H1 (cell line): ENCODE measurements at regions not wholly inside any gene's neighbourhood (a gene's known extent, or its start where the extent isn't known, plus 50 kb on each side); places are given as distances from the start of the nearest gene placed in this dataset.

ENCODE experiments used
- CTCF ChIA-PET: fragments of 300-600 bp; sonication (Branson Sonifier 250); formaldehyde crosslinking; loops from one replicate; lab custom pipeline; 2021; ENCODE audit not compliant: partially characterized antibody; lab: Charles Lee
- POLR2A ChIA-PET: fragments of 300-600 bp; sonication (Branson Sonifier 250); formaldehyde crosslinking; loops from one replicate; lab custom pipeline; 2021; ENCODE audit warnings: inconsistent platforms; ENCODE audit not compliant: partially characterized antibody; lab: Charles Lee
- DNase-seq, 2 experiments: peaks; one replicate each; pipeline versions ENCODE4 v3.0.0 to v3.0.0-alpha.2; 2010 to 2022; ENCODE audit warnings: low spot score in 2 of 2, low read depth in 1 of 2, mixed read lengths in 1 of 2
- FAIRE-seq: peaks from 2 replicates; lab custom pipeline; 2011; peaks lifted over from hg19 to GRCh38; lab: Jason Lieb, UNC
- H2AFZ ChIP-seq: 2 replicates; pipeline ENCODE4 v1.8.1; 2012; ENCODE audit warnings: low read length, inconsistent platforms
- H2AK5ac ChIP-seq: 2 replicates; pipeline ENCODE4 v1.6.1; 2013; ENCODE audit warnings: low read depth, low read length
- H2BK120ac ChIP-seq: replicated peaks from 2 replicates; pipeline ENCODE3; 2013; ENCODE audit warnings: low read depth, low read length, inconsistent platforms
- H2BK12ac ChIP-seq: 2 replicates; pipeline ENCODE4 v1.6.1; 2013; ENCODE audit warnings: low read depth, low read length
- H2BK15ac ChIP-seq: 2 replicates; pipeline ENCODE4 v1.6.1; 2013; ENCODE audit warnings: low read length
- H2BK20ac ChIP-seq: 2 replicates; pipeline ENCODE4 v1.6.1; 2013; ENCODE audit warnings: low read length
- H2BK5ac ChIP-seq: 2 replicates; pipeline ENCODE4 v1.6.1; 2013; ENCODE audit warnings: low read depth, low read length
- H3K14ac ChIP-seq: 2 replicates; pipeline ENCODE4 v1.6.1; 2013; ENCODE audit warnings: inconsistent platforms; ENCODE audit not compliant: insufficient read length
- H3K18ac ChIP-seq: 2 replicates; pipeline ENCODE4 v1.6.1; 2013; ENCODE audit warnings: low read length; ENCODE audit errors: extremely low read depth
- H3K23ac ChIP-seq: 2 replicates; pipeline ENCODE4 v1.6.1; 2013; ENCODE audit warnings: inconsistent platforms; ENCODE audit not compliant: insufficient read length
- H3K23me2 ChIP-seq: 2 replicates; pipeline ENCODE4 v1.6.1; 2013; ENCODE audit warnings: low read depth, low read length
- H3K27ac ChIP-seq: 2 replicates; pipeline ENCODE4 v1.6.1; 2011; ENCODE audit warnings: low read depth, low read length, inconsistent platforms
- H3K27me3 ChIP-seq, 4 experiments: replicated peaks in 1 of 4; 1 replicate in 1 of 4; 2 replicates in 3 of 4; pipeline versions ENCODE4 v1.6.1 to v1.8.1; 2011 to 2013; ENCODE audit warnings: low read length in 3 of 4, mild to moderate bottlenecking in 3 of 4, inconsistent platforms in 2 of 4, mixed read lengths in 2 of 4, moderate library complexity in 1 of 4; ENCODE audit not compliant: control insufficient read depth in 3 of 4, insufficient read depth in 3 of 4; ENCODE audit errors: extremely low read depth in 1 of 4
- H3K36me3 ChIP-seq, 4 experiments: 2 replicates each; pipeline versions ENCODE4 v1.6.1 to v1.8.1; 2011 to 2013; ENCODE audit warnings: mild to moderate bottlenecking in 4 of 4, low read length in 3 of 4, moderate library complexity in 2 of 4, control low read depth in 1 of 4, inconsistent platforms in 1 of 4; ENCODE audit not compliant: insufficient read depth in 4 of 4, control insufficient read depth in 2 of 4
- H3K4ac ChIP-seq: replicated peaks from 2 replicates; pipeline ENCODE3; 2013; ENCODE audit warnings: low read length, low read depth, mixed read lengths, inconsistent platforms; ENCODE audit not compliant: insufficient read length
- H3K4me1 ChIP-seq, 4 experiments: replicated peaks in 1 of 4; 1 replicate in 1 of 4; 2 replicates in 3 of 4; pipeline versions ENCODE4 v1.6.1 to v1.8.1; 2011 to 2013; ENCODE audit warnings: low read length in 3 of 4, inconsistent platforms in 2 of 4, mixed read lengths in 1 of 4; ENCODE audit not compliant: insufficient read depth in 4 of 4, control insufficient read depth in 3 of 4
- H3K4me2 ChIP-seq, 2 experiments: 2 replicates each; pipeline versions ENCODE4 v1.6.1 to v1.8.1; 2011 to 2013; ENCODE audit warnings: low read depth in 2 of 2, low read length in 2 of 2, control low read depth in 1 of 2, inconsistent platforms in 1 of 2, mild to moderate bottlenecking in 1 of 2; ENCODE audit not compliant: insufficient read depth in 1 of 2
- H3K4me3 ChIP-seq, 4 experiments: fragments of 200-600, 300-600 bp in 1 of 4; sonication (generic), shearing (Covaris generic), sonication (Bioruptor Twin) in 1 of 4; 2 replicates each; pipeline versions ENCODE4 v1.5.1 to v1.8.1; 2011 to 2016; ENCODE audit warnings: low read length in 4 of 4, low read depth in 3 of 4, control low read depth in 2 of 4, inconsistent platforms in 2 of 4, mild to moderate bottlenecking in 2 of 4, mixed read lengths in 1 of 4, moderate library complexity in 1 of 4; ENCODE audit not compliant: insufficient read depth in 2 of 4; ENCODE audit errors: extremely low read depth in 1 of 4
- H3K56ac ChIP-seq: replicated peaks from 2 replicates; pipeline ENCODE3; 2013; ENCODE audit warnings: low read depth, mild to moderate bottlenecking, mixed read lengths, low read length, inconsistent platforms; ENCODE audit not compliant: insufficient read length
- H3K79me1 ChIP-seq: 2 replicates; pipeline ENCODE4 v1.6.1; 2013; ENCODE audit warnings: low read depth, low read length, control low read depth
- H3K79me2 ChIP-seq, 2 experiments: 2 replicates each; pipeline versions ENCODE4 v1.6.1 to v1.8.1; 2012 to 2013; ENCODE audit warnings: low read length in 2 of 2, mild to moderate bottlenecking in 2 of 2, inconsistent platforms in 1 of 2; ENCODE audit not compliant: insufficient read depth in 2 of 2, control insufficient read depth in 1 of 2
- H3K9ac ChIP-seq, 4 experiments: replicated peaks in 1 of 4; 1 replicate in 1 of 4; 2 replicates in 3 of 4; pipeline versions ENCODE4 v1.6.1 to v1.8.1; 2011 to 2013; ENCODE audit warnings: low read depth in 3 of 4, low read length in 3 of 4, control low read depth in 2 of 4, mild to moderate bottlenecking in 2 of 4, moderate library complexity in 2 of 4, inconsistent platforms in 1 of 4; ENCODE audit errors: extremely low read depth in 1 of 4
- H3K9me3 ChIP-seq, 2 experiments: 2 replicates each; pipeline versions ENCODE4 v1.6.1 to v1.8.1; 2012 to 2013; ENCODE audit warnings: mild to moderate bottlenecking in 2 of 2, moderate library complexity in 2 of 2, control low read depth in 1 of 2, inconsistent platforms in 1 of 2, low read depth in 1 of 2, low read length in 1 of 2, mixed read lengths in 1 of 2; ENCODE audit not compliant: insufficient read depth in 2 of 2
- H4K20me1 ChIP-seq, 2 experiments: replicated peaks in 1 of 2; 2 replicates each; pipeline versions ENCODE3 to v1.8.1; 2011 to 2013; ENCODE audit warnings: inconsistent platforms in 2 of 2, low read length in 2 of 2, mild to moderate bottlenecking in 1 of 2; ENCODE audit not compliant: insufficient read depth in 2 of 2, control insufficient read depth in 1 of 2
- H4K5ac ChIP-seq: 2 replicates; pipeline ENCODE4 v1.6.1; 2013; ENCODE audit warnings: low read length, low read depth, mixed read lengths, inconsistent platforms; ENCODE audit not compliant: insufficient read length
- H4K8ac ChIP-seq: 2 replicates; pipeline ENCODE4 v1.8.0; 2013; ENCODE audit warnings: mild to moderate bottlenecking, moderate library complexity, low read length, inconsistent platforms; ENCODE audit not compliant: insufficient read depth; ENCODE audit errors: extremely low read depth
- H4K91ac ChIP-seq: replicated peaks from 2 replicates; pipeline ENCODE3; 2013; ENCODE audit warnings: low read length, mixed read lengths, inconsistent platforms; ENCODE audit not compliant: insufficient read length
- KDM1A ChIP-seq: fragments of 200-600, 300-600 bp; sonication (generic); IDR thresholded peaks from 2 replicates; pipeline ENCODE4 v1.7.1; 2016; ENCODE audit warnings: mild to moderate bottlenecking, low read length, borderline replicate concordance
- NANOG ChIP-seq: IDR thresholded peaks from 2 replicates; pipeline ENCODE4 v1.6.1; 2011; ENCODE audit warnings: low read length, low read depth, mild to moderate bottlenecking, inconsistent platforms; ENCODE audit not compliant: insufficient read depth, poor library complexity, severe bottlenecking
- TBP ChIP-seq: IDR thresholded peaks from 2 replicates; pipeline ENCODE4 v1.6.1; 2011; ENCODE audit warnings: low read depth, low read length, improper control_type of control experiment
- TEAD4 ChIP-seq: IDR thresholded peaks from 2 replicates; pipeline ENCODE4 v1.6.1; 2012; ENCODE audit warnings: low read depth, low read length, inconsistent platforms, mixed read lengths
- WGBS, 2 experiments: shearing (Covaris generic) in 1 of 2; methylation state at CpG; one replicate each; pipeline versions ENCODE4 v1.1.6 to v1.1.7; 2013 to 2015; ENCODE audit warnings: low lambda C conversion rate in 2 of 2, mixed read lengths in 2 of 2, inconsistent platforms in 1 of 2, low coverage in 1 of 2, missing lambda C conversion rate in 1 of 2; ENCODE audit not compliant: insufficient replicate concordance in 2 of 2, insufficient coverage in 1 of 2, insufficient read length in 1 of 2; ENCODE audit errors: extremely low coverage in 1 of 2, missing lambda C conversion rate in 1 of 2; 5-methylcytosine and 5-hydroxymethylcytosine counted together

DNA sequence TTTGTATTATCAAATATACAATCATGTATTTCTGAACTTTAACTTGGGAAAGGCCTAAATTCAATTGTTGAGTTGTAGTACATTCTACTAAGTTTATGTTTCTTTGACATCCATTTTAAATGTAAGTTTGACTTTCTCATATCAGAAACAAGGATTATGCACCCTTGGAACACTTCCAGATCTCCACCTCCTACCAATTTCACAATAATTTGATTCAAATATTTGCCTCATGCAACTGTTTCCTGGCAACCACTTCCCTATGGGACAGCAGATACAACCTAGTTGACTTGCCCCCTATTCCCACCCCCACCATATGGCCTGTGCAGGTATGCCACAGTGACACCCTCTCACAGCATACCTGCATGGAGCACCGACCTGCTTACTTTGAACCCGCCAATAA is 506.4 kb upstream of the PABPC4L start:
- TF ChIP-seq KDM1A (no peak), TBP (no peak), NANOG (no peak), TEAD4 (no peak)
- Histone ChIP-seq H3K9me3 (no peaks in the 10 kb centered on the region), H2BK12ac (no peak overlapping the region), H3K27ac (no peak overlapping the region), H3K79me2 (no peaks in the 10 kb centered on the region), H3K79me1 (no peaks in the 10 kb centered on the region), H3K27me3 (no peaks in the 10 kb centered on the region), H4K5ac (no peak overlapping the region), H3K4me3 (no peak overlapping the region), H3K56ac (no peak overlapping the region), H3K23me2 (no peaks in the 10 kb centered on the region), H3K4ac (no peak overlapping the region), H3K14ac (no peak overlapping the region), H2AK5ac (no peak overlapping the region), H3K23ac (no peak overlapping the region), H4K8ac (no peak overlapping the region), H2BK120ac (no peak overlapping the region), H2BK15ac (no peak overlapping the region), H3K4me2 (no peak overlapping the region), H4K91ac (no peak overlapping the region), H2AFZ (no peak overlapping the region), H3K9ac (no peak overlapping the region), H3K36me3 (no peaks in the 10 kb centered on the region; a peak in 1 of 8 replicates), H2BK20ac (no peak overlapping the region), H2BK5ac (no peak overlapping the region), H3K18ac (no peak overlapping the region), H4K20me1 (no peaks in the 10 kb centered on the region), H3K4me1 (no peaks in the 10 kb centered on the region)
- DNase-seq (no peak), FAIRE-seq (no peak)
- WGBS, 2 experiments = 100% methylated on average over 2 of the region's 2 CpGs; no CpG with 5 or more reads in 1 of the 2 experiments
- ChIA-PET POLR2A (no interaction called here), CTCF (no interaction called here)
